ENCODE measurements at regions not wholly inside any gene's neighbourhood (a gene's known extent, or its start where the extent isn't known, plus 50 kb on each side); places are given as distances from the start of the nearest gene placed in this dataset.

GRCh38 chr11:113581713-113582112 is 106.5 kb upstream of the DRD2 start:
- Histone ChIP-seq H4K8ac (ENCODE audit: low read depth in 2 of 2, low read length in 2 of 2) (no peak overlapping the region), H3K79me1 (ENCODE audit: low read depth in 1 of 2, low read length in 2 of 2) (no peaks in the 10 kb centered on the region), H3K27me3 (ENCODE audit: control insufficient read depth, insufficient read depth, low read length) (peaks cover 15% of the 10 kb centered on the region), H3K9me1 (ENCODE audit: insufficient read depth, low read length) (no peaks in the 10 kb centered on the region; the same call in 1 of the 2 replicates), H2AK5ac (ENCODE audit: low read depth, low read length) (no peak overlapping the region), H3K9ac (ENCODE audit: low read depth, low read length) (no peak overlapping the region), H2BK5ac (ENCODE audit: low read depth, low read length, poor library complexity, severe bottlenecking) (no peak overlapping the region), H3K4ac (ENCODE audit: low read depth, low read length) (no peak overlapping the region), H3K56ac (ENCODE audit: extremely low read depth, insufficient read depth, low read length) (no peak overlapping the region), H3K23ac (ENCODE audit: low read depth, low read length) (no peak overlapping the region), H3K27ac (ENCODE audit: insufficient read depth, low read length) (no peak overlapping the region), H3K4me2 (ENCODE audit: low read depth, low read length) (no peak overlapping the region), H4K20me1 (ENCODE audit: insufficient read depth, low read length) (no peaks in the 10 kb centered on the region), H2BK15ac (ENCODE audit: low read depth, low read length) (no peak overlapping the region), H2BK20ac (ENCODE audit: low read depth, low read length) (no peak overlapping the region), H4K91ac (ENCODE audit: insufficient read depth, low read depth, low read length) (no peak overlapping the region), H4K5ac (ENCODE audit: low read depth, low read length) (no peak overlapping the region), H3K36me3 (ENCODE audit: control insufficient read depth, insufficient read depth, low read length) (no peaks in the 10 kb centered on the region), H3K18ac (ENCODE audit: low read depth, low read length) (no peak overlapping the region), H3K4me1 (ENCODE audit: control insufficient read depth, insufficient read depth, low read length) (no peaks in the 10 kb centered on the region), H2AK9ac (replicated peaks; ENCODE audit: low read depth, low read length, poor library complexity) (no peak overlapping the region), H3K14ac (replicated peaks; ENCODE audit: low read depth, low read length) (no peak overlapping the region), H2BK120ac (ENCODE audit: low read depth, low read length) (no peak overlapping the region), H2AFZ (replicated peaks; ENCODE audit: low read length, poor library complexity) (no peak overlapping the region), H3K4me3 (ENCODE audit: insufficient read depth, low read depth, low read length) (no peak overlapping the region), H3K9me3 (ENCODE audit: control insufficient read depth, insufficient read depth, low read length) (no peaks in the 10 kb centered on the region)
- TF ChIP-seq MAZ (IDR thresholded peaks at IDR 0.05; ENCODE audit: borderline replicate concordance, low read depth, low read length) (no peak), CEBPB (IDR thresholded peaks at IDR 0.05; ENCODE audit: low read depth, low read length) (peak; percentile 34; the same call in 1 of the 2 replicates)
- dilution Hi-C loops (cut with HindIII; ENCODE audit: low sequenced_read_pairs, unreplicated experiment), result no loop called here
- no TSS peak for BruUV-seq (replicated peaks)
- ATAC-seq (ENCODE audit: low read depth) (no peak), DNase-seq (no peak)
- in situ Hi-C loops (cut with MboI; ENCODE audit: low sequenced_read_pairs), result no loop called here
- ChIA-PET CTCF (no interaction called here), POLR2A (ENCODE audit: unreplicated experiment) (interaction anchor here (0.6 kb wide), 1 partner anchor 32 kb away, joined by 18 read pairs; no protein-coding TSS in a partner anchor)
- intact Hi-C loops (cut with micrococcal nuclease), result no loop called here
- no CpG with 5 or more reads among the region's 3 CpGs for WGBS, 2 experiments (ENCODE audit: extremely low coverage in 2 of 2, insufficient read length in 1 of 2)

Data from IMR-90 (cell line).